GM12878 (cell line): ENCODE measurements at regions not wholly inside any gene's neighbourhood (a gene's known extent, or its start where the extent isn't known, plus 50 kb on each side); places are given as distances from the start of the nearest gene placed in this dataset.

Experiments used
- ATAC-seq: fragments of 200-7000 bp; cut with Tn5 transposase; 3 replicates; pipeline ENCODE4 v1.9.1; 2020; ENCODE audit warnings: mild to moderate bottlenecking, moderate library complexity
- BruUV-seq: library from RNA; stranded (reverse); fragments of 400-500 nt; replicated peaks from 2 replicates; lab custom pipeline; 2021; lab: Mats Ljungman, UMichigan
- CTCF ChIA-PET: fragments of 300-600 bp; sonication (Branson Sonifier 250); formaldehyde crosslinking; extraction: SDS; loops from one replicate; lab custom pipeline; 2021; ENCODE audit warnings: inconsistent platforms; lab: Yijun Ruan, JAX
- POLR2A ChIA-PET: fragments of 350-600 bp; formaldehyde crosslinking; extraction: SDS; loops from one replicate; lab custom pipeline; 2021; ENCODE audit warnings: inconsistent platforms; lab: Charles Lee
- RAD21 ChIA-PET: fragments of 300-600 bp; sonication (Branson Sonifier 250); formaldehyde crosslinking; loops from one replicate; lab custom pipeline; 2023; ENCODE audit warnings: antibody characterized with exemption; ENCODE audit not compliant: unreplicated experiment; lab: Charles Lee
- SMC1A ChIA-PET: fragments of 300-600 bp; sonication (Branson Sonifier 250); formaldehyde crosslinking; loops from one replicate; lab custom pipeline; 2023; ENCODE audit not compliant: unreplicated experiment, uncharacterized antibody; lab: Charles Lee
- DNase-seq: peaks from one replicate; pipeline ENCODE4 v3.0.0-alpha.2; 2011; ENCODE audit warnings: low read depth, low spot score
- FAIRE-seq: peaks from 3 replicates; lab custom pipeline; 2011; peaks lifted over from hg19 to GRCh38; lab: Jason Lieb, UNC
- H2AFZ ChIP-seq: 2 replicates; pipeline ENCODE4 v1.6.0; 2011; ENCODE audit warnings: low read depth, low read length, control low read depth; ENCODE audit not compliant: control insufficient read depth
- H3K27ac ChIP-seq: 2 replicates; pipeline ENCODE4 v1.5.1; 2011; ENCODE audit warnings: control low read depth; ENCODE audit not compliant: control insufficient read depth, insufficient read depth
- H3K27me3 ChIP-seq, 2 experiments: replicated peaks in 1 of 2; 2 replicates each; pipeline versions ENCODE4 v1.6.0 to v1.6.1; 2011; ENCODE audit warnings: low read length in 1 of 2; ENCODE audit not compliant: control insufficient read depth in 2 of 2, insufficient read depth in 2 of 2
- H3K36me3 ChIP-seq, 2 experiments: 2 replicates each; pipeline ENCODE4 v1.5.1; 2011; ENCODE audit warnings: low read length in 1 of 2; ENCODE audit not compliant: control insufficient read depth in 2 of 2, insufficient read depth in 2 of 2
- H3K4me1 ChIP-seq: 2 replicates; pipeline ENCODE4 v1.6.1; 2011; ENCODE audit warnings: mild to moderate bottlenecking, low read length, moderate library complexity, mixed read lengths; ENCODE audit not compliant: control insufficient read depth, insufficient read depth
- H3K4me2 ChIP-seq: 2 replicates; pipeline ENCODE4 v1.6.0; 2011; ENCODE audit warnings: control low read depth; ENCODE audit not compliant: control insufficient read depth, insufficient read depth
- H3K4me3 ChIP-seq: fragments of 200-600 bp; sonication (generic); 2 replicates; pipeline ENCODE4 v1.5.1; 2016
- H3K79me2 ChIP-seq: 2 replicates; pipeline ENCODE4 v1.6.0; 2011; ENCODE audit warnings: low read length; ENCODE audit not compliant: control insufficient read depth, insufficient read depth
- H3K9ac ChIP-seq: 2 replicates; pipeline ENCODE4 v1.8.0; 2011; ENCODE audit warnings: low read length, control low read depth, mixed read lengths; ENCODE audit not compliant: control insufficient read depth, insufficient read depth
- H3K9me3 ChIP-seq: replicated peaks from 3 replicates; pipeline ENCODE4 v1.5.1; 2011; ENCODE audit warnings: mild to moderate bottlenecking, low read length; ENCODE audit not compliant: control insufficient read depth, insufficient read depth
- H4K20me1 ChIP-seq: 2 replicates; pipeline ENCODE4 v1.6.0; 2011; ENCODE audit not compliant: control insufficient read depth, insufficient read depth
- ETV6 ChIP-seq, 2 experiments: fragments of 450-650 bp in 1 of 2; IDR thresholded peaks in 1 of 2; conservative IDR thresholded peaks in 1 of 2; 2 replicates each; pipeline ENCODE4 v1.6.1; 2014; ENCODE audit warnings: antibody characterized with exemption in 1 of 2, borderline replicate concordance in 1 of 2, low read depth in 1 of 2, mild to moderate bottlenecking in 1 of 2, moderate library complexity in 1 of 2
- FOXK2 ChIP-seq: fragments of 450-650 bp; IDR thresholded peaks from 2 replicates; pipeline ENCODE4 v1.6.1; 2017; ENCODE audit warnings: mild to moderate bottlenecking, moderate library complexity
- MEF2B ChIP-seq: fragments of 450-650 bp; IDR thresholded peaks from 2 replicates; pipeline ENCODE4 v1.6.1; 2018; ENCODE audit warnings: mild to moderate bottlenecking, moderate library complexity; ENCODE audit not compliant: partially characterized antibody, poor library complexity, severe bottlenecking
- MTA3 ChIP-seq: IDR thresholded peaks from 2 replicates; pipeline ENCODE4 v1.6.1; 2012; ENCODE audit warnings: low read length, inconsistent platforms, borderline replicate concordance
- STAT3 ChIP-seq: IDR thresholded peaks from 2 replicates; pipeline ENCODE4 v1.6.1; 2011; ENCODE audit warnings: low read depth, low read length, improper control_type of control experiment
- TCF12 ChIP-seq: IDR thresholded peaks from 2 replicates; pipeline ENCODE4 v1.6.1; 2011; ENCODE audit warnings: low read depth, mild to moderate bottlenecking, low read length
- TCF3 ChIP-seq: IDR thresholded peaks from 2 replicates; pipeline ENCODE4 v1.6.1; 2012; ENCODE audit warnings: low read depth, mild to moderate bottlenecking, low read length, borderline replicate concordance; ENCODE audit not compliant: insufficient read depth
- WGBS: methylation state at CpG from one replicate; pipeline ENCODE4 v1.1.6; 2016; ENCODE audit warnings: low lambda C conversion rate; ENCODE audit not compliant: insufficient replicate concordance, insufficient coverage; ENCODE audit errors: missing lambda C conversion rate; 5-methylcytosine and 5-hydroxymethylcytosine counted together
- in situ Hi-C: fragments of 300-500 bp; cut with MboI; formaldehyde crosslinking; loops from 9 replicates; pipeline ENCODE4 v1.14.3; 2018; ENCODE audit warnings: mixed read lengths
- intact Hi-C: fragments of 100-400 bp; cut with micrococcal nuclease; formaldehyde crosslinking; loops from one replicate; pipeline ENCODE4 v1.14.2; 2022; ENCODE audit not compliant: unreplicated experiment
- TF ChIP-seq, protein P1 (sequence below): IDR thresholded peaks from 2 replicates; pipeline ENCODE4 v1.6.1; 2012; ENCODE audit warnings: low read depth, low read length, improper control_type of control experiment
- TF ChIP-seq, protein P2 (sequence below): fragments of 450-650 bp; IDR thresholded peaks from 2 replicates; pipeline ENCODE4 v1.6.1; 2017; ENCODE audit warnings: mild to moderate bottlenecking
- TF ChIP-seq, protein P3 (sequence below): IDR thresholded peaks from 2 replicates; pipeline ENCODE4 v1.6.1; 2012; ENCODE audit warnings: mild to moderate bottlenecking, low read depth, low read length
- TF ChIP-seq, protein P4 (sequence below): fragments of 450-650 bp; conservative IDR thresholded peaks from 2 replicates; pipeline ENCODE4 v1.6.1; 2017; ENCODE audit warnings: mild to moderate bottlenecking, moderate library complexity
- TF ChIP-seq, protein P5 (sequence below): fragments of 450-650 bp; IDR thresholded peaks from 2 replicates; pipeline ENCODE4 v1.6.1; 2018; ENCODE audit warnings: borderline replicate concordance, mild to moderate bottlenecking; ENCODE audit not compliant: partially characterized antibody

DNA sequence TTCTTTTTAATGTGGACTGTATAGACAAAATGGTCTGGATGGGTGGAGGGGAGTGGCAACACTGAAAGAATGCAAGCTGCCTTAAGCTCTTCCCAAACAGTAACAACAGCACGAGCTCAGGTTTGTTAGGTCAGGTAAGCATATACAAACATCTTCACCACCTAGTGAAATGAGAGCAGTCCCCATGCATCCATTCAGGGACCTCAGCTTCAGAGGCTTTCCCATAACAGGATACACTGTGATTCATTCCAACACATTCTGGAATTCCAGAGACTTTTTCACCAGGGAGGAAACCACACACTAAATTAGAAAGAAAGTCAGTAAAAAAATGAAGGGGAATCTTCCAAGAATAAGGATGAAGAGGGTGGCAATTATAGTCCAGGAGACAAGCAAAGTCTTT lies 50.4 kb upstream of the BZW1 start:
- ChIA-PET POLR2A (no interaction called here), RAD21 (no interaction called here), SMC1A (interaction anchor here (0.6 to 1.2 kb wide), 3 partner anchors 8 to 277 kb away, joined by 3 to 4 read pairs (median 3); no protein-coding TSS in a partner anchor), CTCF (interaction anchor here (1.3 kb wide), 1 partner anchor 24 kb away, joined by 3 read pairs; no protein-coding TSS in a partner anchor)
- no TSS peak for BruUV-seq
- Histone ChIP-seq H3K27ac (no peak overlapping the region), H3K4me3 (no peak overlapping the region), H3K9me3 (no peaks in the 10 kb centered on the region), H3K9ac (no peak overlapping the region), H3K36me3 (no peaks in the 10 kb centered on the region), H3K4me1 (no peaks in the 10 kb centered on the region; the same call in 1 of the 2 replicates), H3K27me3 (no peaks in the 10 kb centered on the region; a peak in 2 of 4 replicates), H3K4me2 (no peak overlapping the region), H4K20me1 (no peaks in the 10 kb centered on the region), H2AFZ (no peak overlapping the region), H3K79me2 (no peaks in the 10 kb centered on the region)
- no peak for FAIRE-seq
- no peak for ATAC-seq
- no peak for DNase-seq
- WGBS, result 7% methylated on average over 1 of the region's 1 CpG
- intact Hi-C loops, result no loop called here
- in situ Hi-C loops, result no loop called here
- no peak for TF ChIP-seq FOXK2
- TF ChIP-seq MTA3, result no peak
- TF ChIP-seq, protein P1, sequence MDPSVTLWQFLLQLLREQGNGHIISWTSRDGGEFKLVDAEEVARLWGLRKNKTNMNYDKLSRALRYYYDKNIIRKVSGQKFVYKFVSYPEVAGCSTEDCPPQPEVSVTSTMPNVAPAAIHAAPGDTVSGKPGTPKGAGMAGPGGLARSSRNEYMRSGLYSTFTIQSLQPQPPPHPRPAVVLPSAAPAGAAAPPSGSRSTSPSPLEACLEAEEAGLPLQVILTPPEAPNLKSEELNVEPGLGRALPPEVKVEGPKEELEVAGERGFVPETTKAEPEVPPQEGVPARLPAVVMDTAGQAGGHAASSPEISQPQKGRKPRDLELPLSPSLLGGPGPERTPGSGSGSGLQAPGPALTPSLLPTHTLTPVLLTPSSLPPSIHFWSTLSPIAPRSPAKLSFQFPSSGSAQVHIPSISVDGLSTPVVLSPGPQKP, result no peak
- TF ChIP-seq, protein P2, sequence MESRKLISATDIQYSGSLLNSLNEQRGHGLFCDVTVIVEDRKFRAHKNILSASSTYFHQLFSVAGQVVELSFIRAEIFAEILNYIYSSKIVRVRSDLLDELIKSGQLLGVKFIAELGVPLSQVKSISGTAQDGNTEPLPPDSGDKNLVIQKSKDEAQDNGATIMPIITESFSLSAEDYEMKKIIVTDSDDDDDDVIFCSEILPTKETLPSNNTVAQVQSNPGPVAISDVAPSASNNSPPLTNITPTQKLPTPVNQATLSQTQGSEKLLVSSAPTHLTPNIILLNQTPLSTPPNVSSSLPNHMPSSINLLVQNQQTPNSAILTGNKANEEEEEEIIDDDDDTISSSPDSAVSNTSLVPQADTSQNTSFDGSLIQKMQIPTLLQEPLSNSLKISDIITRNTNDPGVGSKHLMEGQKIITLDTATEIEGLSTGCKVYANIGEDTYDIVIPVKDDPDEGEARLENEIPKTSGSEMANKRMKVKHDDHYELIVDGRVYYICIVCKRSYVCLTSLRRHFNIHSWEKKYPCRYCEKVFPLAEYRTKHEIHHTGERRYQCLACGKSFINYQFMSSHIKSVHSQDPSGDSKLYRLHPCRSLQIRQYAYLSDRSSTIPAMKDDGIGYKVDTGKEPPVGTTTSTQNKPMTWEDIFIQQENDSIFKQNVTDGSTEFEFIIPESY, result no peak
- TF ChIP-seq MEF2B, result no peak
- no peak for TF ChIP-seq TCF12
- TF ChIP-seq, protein P3, sequence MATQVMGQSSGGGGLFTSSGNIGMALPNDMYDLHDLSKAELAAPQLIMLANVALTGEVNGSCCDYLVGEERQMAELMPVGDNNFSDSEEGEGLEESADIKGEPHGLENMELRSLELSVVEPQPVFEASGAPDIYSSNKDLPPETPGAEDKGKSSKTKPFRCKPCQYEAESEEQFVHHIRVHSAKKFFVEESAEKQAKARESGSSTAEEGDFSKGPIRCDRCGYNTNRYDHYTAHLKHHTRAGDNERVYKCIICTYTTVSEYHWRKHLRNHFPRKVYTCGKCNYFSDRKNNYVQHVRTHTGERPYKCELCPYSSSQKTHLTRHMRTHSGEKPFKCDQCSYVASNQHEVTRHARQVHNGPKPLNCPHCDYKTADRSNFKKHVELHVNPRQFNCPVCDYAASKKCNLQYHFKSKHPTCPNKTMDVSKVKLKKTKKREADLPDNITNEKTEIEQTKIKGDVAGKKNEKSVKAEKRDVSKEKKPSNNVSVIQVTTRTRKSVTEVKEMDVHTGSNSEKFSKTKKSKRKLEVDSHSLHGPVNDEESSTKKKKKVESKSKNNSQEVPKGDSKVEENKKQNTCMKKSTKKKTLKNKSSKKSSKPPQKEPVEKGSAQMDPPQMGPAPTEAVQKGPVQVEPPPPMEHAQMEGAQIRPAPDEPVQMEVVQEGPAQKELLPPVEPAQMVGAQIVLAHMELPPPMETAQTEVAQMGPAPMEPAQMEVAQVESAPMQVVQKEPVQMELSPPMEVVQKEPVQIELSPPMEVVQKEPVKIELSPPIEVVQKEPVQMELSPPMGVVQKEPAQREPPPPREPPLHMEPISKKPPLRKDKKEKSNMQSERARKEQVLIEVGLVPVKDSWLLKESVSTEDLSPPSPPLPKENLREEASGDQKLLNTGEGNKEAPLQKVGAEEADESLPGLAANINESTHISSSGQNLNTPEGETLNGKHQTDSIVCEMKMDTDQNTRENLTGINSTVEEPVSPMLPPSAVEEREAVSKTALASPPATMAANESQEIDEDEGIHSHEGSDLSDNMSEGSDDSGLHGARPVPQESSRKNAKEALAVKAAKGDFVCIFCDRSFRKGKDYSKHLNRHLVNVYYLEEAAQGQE, result no peak
- TF ChIP-seq, protein P4, sequence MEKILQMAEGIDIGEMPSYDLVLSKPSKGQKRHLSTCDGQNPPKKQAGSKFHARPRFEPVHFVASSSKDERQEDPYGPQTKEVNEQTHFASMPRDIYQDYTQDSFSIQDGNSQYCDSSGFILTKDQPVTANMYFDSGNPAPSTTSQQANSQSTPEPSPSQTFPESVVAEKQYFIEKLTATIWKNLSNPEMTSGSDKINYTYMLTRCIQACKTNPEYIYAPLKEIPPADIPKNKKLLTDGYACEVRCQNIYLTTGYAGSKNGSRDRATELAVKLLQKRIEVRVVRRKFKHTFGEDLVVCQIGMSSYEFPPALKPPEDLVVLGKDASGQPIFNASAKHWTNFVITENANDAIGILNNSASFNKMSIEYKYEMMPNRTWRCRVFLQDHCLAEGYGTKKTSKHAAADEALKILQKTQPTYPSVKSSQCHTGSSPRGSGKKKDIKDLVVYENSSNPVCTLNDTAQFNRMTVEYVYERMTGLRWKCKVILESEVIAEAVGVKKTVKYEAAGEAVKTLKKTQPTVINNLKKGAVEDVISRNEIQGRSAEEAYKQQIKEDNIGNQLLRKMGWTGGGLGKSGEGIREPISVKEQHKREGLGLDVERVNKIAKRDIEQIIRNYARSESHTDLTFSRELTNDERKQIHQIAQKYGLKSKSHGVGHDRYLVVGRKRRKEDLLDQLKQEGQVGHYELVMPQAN, result no peak
- TF ChIP-seq, protein P5, sequence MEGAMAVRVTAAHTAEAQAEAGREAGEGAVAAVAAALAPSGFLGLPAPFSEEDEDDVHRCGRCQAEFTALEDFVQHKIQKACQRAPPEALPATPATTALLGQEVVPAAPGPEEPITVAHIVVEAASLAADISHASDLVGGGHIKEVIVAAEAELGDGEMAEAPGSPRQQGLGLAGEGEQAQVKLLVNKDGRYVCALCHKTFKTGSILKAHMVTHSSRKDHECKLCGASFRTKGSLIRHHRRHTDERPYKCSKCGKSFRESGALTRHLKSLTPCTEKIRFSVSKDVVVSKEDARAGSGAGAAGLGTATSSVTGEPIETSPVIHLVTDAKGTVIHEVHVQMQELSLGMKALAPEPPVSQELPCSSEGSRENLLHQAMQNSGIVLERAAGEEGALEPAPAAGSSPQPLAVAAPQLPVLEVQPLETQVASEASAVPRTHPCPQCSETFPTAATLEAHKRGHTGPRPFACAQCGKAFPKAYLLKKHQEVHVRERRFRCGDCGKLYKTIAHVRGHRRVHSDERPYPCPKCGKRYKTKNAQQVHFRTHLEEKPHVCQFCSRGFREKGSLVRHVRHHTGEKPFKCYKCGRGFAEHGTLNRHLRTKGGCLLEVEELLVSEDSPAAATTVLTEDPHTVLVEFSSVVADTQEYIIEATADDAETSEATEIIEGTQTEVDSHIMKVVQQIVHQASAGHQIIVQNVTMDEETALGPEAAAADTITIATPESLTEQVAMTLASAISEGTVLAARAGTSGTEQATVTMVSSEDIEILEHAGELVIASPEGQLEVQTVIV, result no peak
- TF ChIP-seq TCF3, result no peak
- no peak for TF ChIP-seq ETV6 (conservative IDR thresholded peaks at IDR 0.05 in 1 of 2, IDR thresholded peaks at IDR 0.05 in 1 of 2; ENCODE audit: borderline replicate concordance in 1 of 2, low read depth in 1 of 2)
- TF ChIP-seq STAT3, result no peak
